GM21447 (cell line): ENCODE measurements at regions not wholly inside any gene's neighbourhood (a gene's known extent, or its start where the extent isn't known, plus 50 kb on each side); places are given as distances from the start of the nearest gene placed in this dataset.
A peak's percentile ranks its signal among the peaks of the same experiment; 100 is the strongest.

Experiments used
- ATAC-seq: cut with Tn5 transposase; IDR thresholded peaks from one replicate; pipeline ENCODE4 v1.9.1; 2021; ENCODE audit not compliant: unreplicated experiment

DNA sequence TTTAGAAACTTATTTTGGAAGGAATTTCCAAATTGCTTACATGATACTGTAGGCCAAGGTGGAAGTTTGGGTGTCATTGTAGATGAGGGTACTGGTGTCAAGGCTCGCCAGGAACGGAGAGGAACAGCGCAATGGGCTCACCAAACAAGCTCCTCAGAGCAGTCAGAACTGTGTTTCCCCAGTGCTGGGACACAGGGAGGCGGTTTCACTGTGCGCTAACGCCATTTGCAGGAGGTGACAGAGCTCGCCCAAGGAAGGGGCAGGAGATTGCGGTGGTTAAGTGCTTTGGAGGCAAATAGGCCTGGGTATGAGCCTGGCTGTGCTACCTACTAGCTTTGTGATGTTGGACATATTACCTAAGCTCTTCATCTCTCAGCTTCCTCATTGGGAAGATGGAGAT, 57.3 kb downstream of the HHEX start:
- ATAC-seq, result no peak

DNA sequence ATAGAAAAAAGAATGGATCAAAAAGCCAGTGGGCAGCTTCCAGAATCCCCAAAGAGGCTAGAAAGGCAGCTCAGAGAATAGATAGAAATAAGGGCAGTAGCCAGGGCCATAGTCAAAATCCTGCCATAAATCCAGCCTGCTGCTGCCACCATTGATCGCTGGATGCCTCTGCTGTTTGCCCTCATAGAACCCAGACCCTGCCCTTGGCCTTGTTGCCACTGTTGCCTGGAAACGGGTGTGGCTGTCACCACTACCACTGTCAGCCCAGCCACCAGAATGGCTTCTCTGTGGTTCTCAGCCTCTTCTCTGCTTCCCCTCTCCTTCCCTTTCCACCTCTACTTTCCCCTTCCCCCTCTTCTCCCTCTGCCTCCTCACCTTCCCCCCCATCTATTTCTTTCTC, 57.8 kb downstream of the HHEX start:
- ATAC-seq, result no peak

- no peak for ATAC-seq
Measured at GRCh38 chr10:92750791-92751533, 61.2 kb downstream of the HHEX start.

- no peak for ATAC-seq
Measured at GRCh38 chr10:92751534-92751811, 61.7 kb downstream of the HHEX start.

DNA sequence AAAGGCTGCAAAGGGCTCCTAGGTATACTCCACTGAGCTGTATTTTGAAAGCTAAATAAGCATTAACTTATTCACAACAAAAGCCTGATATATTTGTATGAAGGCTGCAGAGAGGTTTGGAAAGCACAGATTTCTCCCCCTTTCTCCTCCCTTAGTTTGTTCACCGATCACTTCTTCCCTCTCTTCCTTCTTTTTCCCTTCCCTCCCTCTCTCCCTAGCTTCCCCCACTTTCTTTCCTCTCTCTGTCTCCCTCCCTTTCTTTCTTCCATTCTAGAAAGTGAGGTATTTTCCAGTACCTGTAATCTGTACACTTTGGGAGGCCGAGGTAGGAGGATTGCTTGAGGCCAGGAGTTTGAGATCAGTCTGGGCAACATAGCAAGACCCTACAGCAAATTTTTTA, 62.1 kb downstream of the HHEX start:
- no peak for ATAC-seq

GRCh38 chr10:92753865-92754264, 64.1 kb downstream of the HHEX start:
- no peak for ATAC-seq

GRCh38 chr10:92755725-92756124, 66.0 kb downstream of the HHEX start:
- no peak for ATAC-seq

DNA sequence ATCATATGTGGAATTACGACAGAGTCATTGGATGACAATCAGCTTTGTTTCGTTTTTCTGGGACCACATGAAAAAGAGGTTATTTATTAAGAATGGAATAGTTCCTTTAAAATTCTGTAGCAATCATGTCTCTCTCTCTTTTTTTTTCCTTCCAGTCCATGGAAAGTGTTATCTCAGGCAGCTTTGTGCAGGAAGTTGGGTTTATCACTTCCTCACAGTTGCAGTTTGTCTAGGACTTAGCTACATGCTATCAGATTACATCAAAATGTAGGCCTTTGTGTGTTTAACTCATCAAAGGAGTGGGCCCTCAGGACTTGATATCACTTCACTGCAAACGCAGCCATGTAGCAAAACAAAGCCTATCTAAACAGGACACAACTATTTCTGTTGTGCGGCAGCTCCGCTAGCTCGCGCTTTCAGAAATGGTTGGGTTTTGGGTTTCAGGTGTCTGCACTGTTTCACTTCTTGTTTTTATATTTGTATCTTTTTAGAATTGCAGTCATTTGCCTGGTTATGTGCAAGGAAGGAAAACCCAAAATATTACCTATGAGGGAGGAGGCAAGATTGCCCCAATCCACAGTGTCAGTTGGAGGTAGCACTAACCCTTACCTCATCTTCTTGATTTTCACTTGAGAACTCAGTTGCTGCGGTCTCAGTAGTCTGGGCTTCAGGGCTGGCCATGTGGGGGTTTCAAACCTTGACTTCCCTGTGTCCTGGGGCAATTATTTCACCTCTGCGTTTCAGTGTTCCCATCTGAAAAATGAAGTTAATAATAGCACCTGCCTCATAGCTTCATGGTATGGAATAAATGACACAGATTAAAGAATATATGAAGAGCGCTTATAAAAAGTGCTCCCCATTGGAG, 66.7 kb downstream of the HHEX start:
- ATAC-seq, result peak; percentile 81

GRCh38 chr10:92757066-92757710, 67.4 kb downstream of the HHEX start:
- ATAC-seq, result peak; percentile 74

- no peak for ATAC-seq
Measured at GRCh38 chr10:92757711-92758104, 68.0 kb downstream of the HHEX start.

GRCh38 chr10:92758594-92758993, 68.8 kb downstream of the HHEX start:
- ATAC-seq, result no peak

- ATAC-seq, result no peak
Measured at GRCh38 chr10:92760609-92761008, 70.9 kb downstream of the HHEX start.

DNA sequence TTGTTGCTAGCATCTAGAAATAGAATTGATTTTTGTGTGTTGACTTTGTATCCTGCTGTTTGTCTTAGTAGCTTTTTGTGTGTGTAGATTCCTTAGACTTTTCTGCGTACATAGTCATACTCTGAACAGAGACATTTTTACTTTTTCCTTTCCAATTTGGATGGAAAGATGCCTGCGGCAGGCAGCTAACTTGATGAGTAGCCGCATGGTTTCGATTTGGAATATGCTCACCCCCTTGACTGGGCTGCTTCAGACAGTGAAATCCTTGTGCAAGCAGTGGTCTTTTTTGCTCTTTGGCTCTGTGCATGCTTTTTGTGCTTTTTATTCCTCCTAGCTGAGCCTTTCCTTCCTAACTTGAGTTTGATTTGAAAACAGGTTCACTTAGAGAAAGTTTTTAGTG, 71.8 kb downstream of the HHEX start:
- ATAC-seq, result no peak

DNA sequence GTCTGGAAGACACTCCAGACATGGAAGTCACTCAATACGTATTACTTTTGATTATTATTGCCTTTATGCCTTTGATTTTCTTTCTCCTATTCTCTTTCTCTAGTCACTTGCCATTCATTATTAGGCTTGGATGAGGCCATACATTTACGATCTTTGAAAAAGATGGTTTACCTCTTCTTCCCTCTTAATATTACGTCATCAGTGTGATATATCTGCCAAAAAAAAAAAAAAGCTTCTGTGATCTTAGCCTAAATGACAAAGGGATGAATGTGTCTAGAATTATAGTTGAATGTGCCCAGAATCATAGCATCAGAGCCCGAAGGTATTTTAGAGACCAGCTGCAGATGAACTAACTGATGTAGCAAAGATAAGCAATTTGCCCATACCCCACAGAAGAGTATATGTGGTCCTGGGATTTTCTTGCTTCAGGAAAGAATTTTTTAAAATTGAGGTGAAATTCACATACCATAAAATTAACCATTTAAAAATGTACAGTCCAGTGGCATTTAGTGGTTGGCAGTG, 73.9 kb downstream of the HHEX start:
- no peak for ATAC-seq

DNA sequence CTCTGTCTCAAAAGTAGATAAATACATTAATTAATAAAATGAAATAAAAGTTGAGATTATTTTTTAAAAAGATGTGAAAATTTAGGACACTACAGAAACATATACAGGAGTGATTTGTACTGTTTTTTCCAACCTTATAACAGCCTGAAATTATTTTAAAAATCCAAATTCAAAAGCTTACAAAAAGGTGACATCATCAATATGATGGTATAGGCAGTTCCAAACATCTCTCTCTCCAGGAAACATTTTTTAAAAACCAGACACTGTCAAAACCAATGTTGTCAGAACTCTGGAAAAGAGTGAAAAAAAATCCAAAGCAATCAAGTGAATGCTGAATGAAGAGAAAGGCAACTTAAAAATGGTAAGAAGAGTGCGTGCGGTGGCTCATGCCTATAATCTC, 76.7 kb downstream of the HHEX start:
- ATAC-seq, result no peak

- ATAC-seq, result no peak
Measured at GRCh38 chr10:92768104-92768503, 78.3 kb downstream of the HHEX start.

DNA sequence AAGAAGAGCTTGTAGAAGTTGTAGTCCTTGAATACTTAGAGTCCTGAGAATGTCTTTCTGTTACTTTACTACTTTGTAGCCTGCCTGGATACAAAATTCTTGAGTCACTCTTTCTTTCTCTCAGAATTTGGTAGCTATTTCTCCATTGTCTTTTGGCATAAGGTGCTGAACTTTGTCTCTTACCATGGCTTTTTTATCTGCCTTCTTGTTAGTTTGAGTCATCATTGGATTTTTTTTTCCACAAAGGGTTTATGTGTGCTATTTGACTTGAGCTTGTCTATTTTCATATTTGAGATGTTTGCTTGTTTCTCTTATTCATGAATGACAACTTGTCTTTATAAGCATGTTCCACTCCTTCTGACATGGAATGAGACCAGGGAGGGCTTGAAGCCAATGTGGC, 74.5 kb upstream of the EXOC6 start:
- no peak for ATAC-seq

- no peak for ATAC-seq
Measured at GRCh38 chr10:92778091-92778490, 70.2 kb upstream of the EXOC6 start.

- ATAC-seq, result no peak
Measured at GRCh38 chr10:92785118-92785517, 63.2 kb upstream of the EXOC6 start.

DNA sequence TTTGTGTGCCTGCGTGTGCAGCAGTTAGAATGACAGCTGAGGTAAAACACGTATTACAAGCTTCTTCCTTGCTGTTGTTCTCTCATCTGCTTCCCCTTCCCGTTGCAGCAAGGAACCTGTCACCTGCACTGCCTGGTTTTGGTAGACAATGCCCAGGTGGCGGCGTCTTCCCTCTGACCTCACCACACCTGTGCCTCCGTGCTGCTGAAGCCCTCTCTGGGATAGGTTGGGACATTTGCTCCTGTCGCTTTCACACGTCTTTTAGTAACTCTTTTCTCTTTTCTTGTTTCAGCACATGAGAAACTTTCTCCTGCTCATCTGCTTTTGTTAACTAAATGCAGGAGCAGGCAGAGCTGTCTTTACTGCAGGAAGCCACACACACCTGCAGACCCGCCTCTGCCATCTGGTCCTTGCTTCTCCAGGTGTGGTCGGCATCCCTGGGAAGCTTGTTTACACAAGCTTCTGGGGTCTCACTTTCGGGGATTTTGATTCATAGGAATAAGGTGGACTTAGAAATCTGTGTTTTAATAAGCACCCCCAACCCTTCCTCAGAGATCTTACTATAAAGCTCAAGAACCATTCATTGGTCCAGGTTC, 60.7 kb upstream of the EXOC6 start:
- no peak for ATAC-seq

DNA sequence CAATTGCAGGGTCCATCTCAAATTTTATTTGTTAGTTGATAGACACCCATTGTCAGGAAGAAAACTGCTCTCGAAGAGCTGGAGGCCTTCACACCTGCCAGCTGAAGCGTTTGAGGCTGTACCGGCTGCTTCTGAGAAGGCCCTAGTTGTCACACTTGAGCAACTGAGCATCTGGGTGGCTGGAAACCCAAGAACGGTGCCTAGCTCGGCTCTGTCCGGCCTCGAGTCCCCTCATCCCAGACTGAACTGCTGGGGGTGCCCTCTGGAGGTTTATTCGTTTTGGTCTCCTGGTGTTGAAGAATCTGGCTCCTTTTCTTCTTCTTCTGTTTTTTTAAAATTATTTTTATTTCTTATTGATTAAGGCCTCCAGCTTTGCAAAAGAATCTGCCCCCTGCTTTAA, 59.3 kb upstream of the EXOC6 start:
- no peak for ATAC-seq

DNA sequence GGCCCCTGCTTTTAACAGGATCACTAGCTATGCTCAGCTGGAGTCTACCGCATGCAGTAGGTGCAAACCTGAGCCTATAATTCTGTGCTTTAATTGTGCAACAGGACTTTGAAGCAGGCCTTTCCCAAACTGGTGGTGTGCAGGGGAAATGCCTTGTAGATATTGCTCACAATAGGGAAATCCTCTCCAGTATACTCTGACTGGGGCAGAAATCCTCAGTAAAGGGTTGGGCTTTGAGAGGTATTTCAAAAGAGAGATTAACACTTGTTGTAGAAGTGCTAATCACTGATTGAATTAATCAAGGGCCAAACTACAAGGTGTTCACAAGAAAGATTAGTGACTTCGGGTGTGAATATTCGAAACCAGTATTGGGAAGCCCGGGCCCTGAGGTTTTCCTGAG, 58.5 kb upstream of the EXOC6 start:
- ATAC-seq, result no peak
